Endothelial cell of umbilical vein (primary cell): ENCODE measurements at regions not wholly inside any gene's neighbourhood (a gene's known extent, or its start where the extent isn't known, plus 50 kb on each side); places are given as distances from the start of the nearest gene placed in this dataset.

Experiments
- BruUV-seq: library from RNA; stranded (reverse); fragments of 400-500 nt; replicated peaks from 2 replicates; lab custom pipeline; 2021; lab: Mats Ljungman, UMichigan
- CTCF ChIA-PET: fragments of 300-600, 350-600 bp; sonication (Branson Sonifier 250); formaldehyde crosslinking; loops from one replicate; lab custom pipeline; 2021; ENCODE audit warnings: antibody characterized with exemption, inconsistent platforms; lab: Charles Lee
- POLR2A ChIA-PET: fragments of 300-600, 350-600 bp; sonication (Branson Sonifier 250); formaldehyde crosslinking; loops from one replicate; lab custom pipeline; 2021; ENCODE audit warnings: antibody characterized with exemption, inconsistent platforms; lab: Charles Lee
- DNase-seq: peaks from one replicate; pipeline ENCODE4 v3.0.0-alpha.2; 2011; ENCODE audit warnings: low read depth, low spot score
- FAIRE-seq: peaks from 2 replicates; lab custom pipeline; 2011; peaks lifted over from hg19 to GRCh38; lab: Jason Lieb, UNC
- H2AFZ ChIP-seq: 2 replicates; pipeline ENCODE4 v1.6.0; 2012; ENCODE audit warnings: low read depth, low read length, control low read depth, inconsistent platforms
- H3K27ac ChIP-seq: 2 replicates; pipeline ENCODE4 v1.5.1; 2011; ENCODE audit warnings: low read depth, mild to moderate bottlenecking, control low read depth, low read length, moderate library complexity; ENCODE audit not compliant: insufficient read depth
- H3K27me3 ChIP-seq, 2 experiments: 2 replicates each; pipeline versions ENCODE4 v1.6.0 to v1.6.1; 2011; ENCODE audit warnings: low read length in 2 of 2, mixed read lengths in 1 of 2; ENCODE audit not compliant: control insufficient read depth in 2 of 2, insufficient read depth in 2 of 2
- H3K36me3 ChIP-seq, 2 experiments: 2 replicates in 1 of 2; 3 replicates in 1 of 2; pipeline ENCODE4 v1.5.1; 2011; ENCODE audit warnings: low read length in 2 of 2, mild to moderate bottlenecking in 1 of 2, moderate library complexity in 1 of 2; ENCODE audit not compliant: control insufficient read depth in 2 of 2, insufficient read depth in 2 of 2; ENCODE audit errors: extremely low read depth in 1 of 2
- H3K4me1 ChIP-seq: 3 replicates; pipeline ENCODE4 v1.5.1; 2011; ENCODE audit warnings: mild to moderate bottlenecking, low read length; ENCODE audit not compliant: control insufficient read depth, insufficient read depth; ENCODE audit errors: extremely low read depth
- H3K4me2 ChIP-seq: 2 replicates; pipeline ENCODE4 v1.6.1; 2011; ENCODE audit warnings: low read length, control low read depth, mixed read lengths; ENCODE audit not compliant: insufficient read depth
- H3K4me3 ChIP-seq, 3 experiments: fragments of 200-600 bp in 1 of 3; sonication (generic), shearing (Covaris generic) in 1 of 3; replicated peaks in 1 of 3; 2 replicates each; pipeline ENCODE4 v1.5.1; 2011 to 2016; ENCODE audit warnings: control low read depth in 3 of 3, low read length in 3 of 3, mild to moderate bottlenecking in 2 of 3, inconsistent platforms in 1 of 3, low read depth in 1 of 3, moderate library complexity in 1 of 3; ENCODE audit not compliant: insufficient read depth in 1 of 3
- H3K79me2 ChIP-seq: 2 replicates; pipeline ENCODE4 v1.6.0; 2012; ENCODE audit warnings: low read length, inconsistent platforms; ENCODE audit not compliant: control insufficient read depth, insufficient read depth
- H3K9ac ChIP-seq: replicated peaks from 2 replicates; pipeline ENCODE3; 2011; ENCODE audit warnings: low read length, control low read depth; ENCODE audit not compliant: insufficient read depth; ENCODE audit errors: extremely low read depth
- H3K9me1 ChIP-seq: replicated peaks from 3 replicates; pipeline ENCODE4 v1.6.0; 2011; ENCODE audit warnings: mild to moderate bottlenecking, low read length; ENCODE audit not compliant: control insufficient read depth, insufficient read depth; ENCODE audit errors: extremely low read depth
- H3K9me3 ChIP-seq: replicated peaks from 2 replicates; pipeline ENCODE4 v1.5.1; 2012; ENCODE audit warnings: low read length, inconsistent platforms; ENCODE audit not compliant: control insufficient read depth, insufficient read depth
- H4K20me1 ChIP-seq: replicated peaks from 2 replicates; pipeline ENCODE3; 2011; ENCODE audit warnings: mild to moderate bottlenecking, low read length; ENCODE audit not compliant: control insufficient read depth, insufficient read depth; ENCODE audit errors: extremely low read depth
- EZH2 ChIP-seq: IDR thresholded peaks from 2 replicates; pipeline ENCODE4 v1.6.1; 2012; ENCODE audit warnings: borderline replicate concordance, low read depth, mild to moderate bottlenecking, moderate library complexity, low read length, inconsistent platforms; ENCODE audit not compliant: severe bottlenecking
- FOS ChIP-seq: IDR thresholded peaks from 2 replicates; pipeline ENCODE4 v1.6.1; 2011; ENCODE audit warnings: mild to moderate bottlenecking, low read length, moderate library complexity, borderline replicate concordance; ENCODE audit not compliant: insufficient read depth
- GATA2 ChIP-seq: IDR thresholded peaks from 2 replicates; pipeline ENCODE4 v1.7.0; 2011; ENCODE audit warnings: low read depth, mild to moderate bottlenecking, moderate library complexity, mixed read lengths, low read length; ENCODE audit not compliant: insufficient read length, insufficient read depth
- JUN ChIP-seq: IDR thresholded peaks from 2 replicates; pipeline ENCODE4 v1.6.1; 2011; ENCODE audit warnings: borderline replicate concordance, low read depth; ENCODE audit not compliant: insufficient read length, insufficient read depth
- MYC ChIP-seq: IDR thresholded peaks from one replicate; pipeline ENCODE4 v1.6.1; 2011; ENCODE audit warnings: mild to moderate bottlenecking, low read depth, low read length
- POLR2A ChIP-seq: IDR thresholded peaks from 2 replicates; pipeline ENCODE4 v1.6.1; 2012; ENCODE audit warnings: low read depth, mild to moderate bottlenecking, control low read depth, low read length
- POLR2AphosphoS5 ChIP-seq: IDR thresholded peaks from 2 replicates; pipeline ENCODE4 v1.6.1; 2012; ENCODE audit warnings: low read depth, mild to moderate bottlenecking, control low read depth, low read length, moderate library complexity; ENCODE audit not compliant: insufficient read depth
- dilution Hi-C: fragments of 300-500 bp; cut with MboI; formaldehyde crosslinking; loops from one replicate; pipeline ENCODE4 v1.15.0; 2019; ENCODE audit warnings: low sequenced_read_pairs; ENCODE audit not compliant: extremely low pct_ligation_motif_present
- intact Hi-C: fragments of 100-400 bp; cut with micrococcal nuclease; formaldehyde crosslinking; loops from one replicate; pipeline ENCODE4 v1.10.0; 2022
- TF ChIP-seq, protein P1 (sequence below): IDR thresholded peaks from 2 replicates; pipeline ENCODE4 v1.6.1; 2011; ENCODE audit not compliant: insufficient read depth, insufficient read length
- TF ChIP-seq, protein P2 (sequence below), 2 donors: IDR thresholded peaks; 1 replicate in 1 of 2; 2 replicates in 1 of 2; pipeline ENCODE4 v1.5.1; 2011; ENCODE audit warnings: low read length in 2 of 2, mild to moderate bottlenecking in 2 of 2, moderate library complexity in 2 of 2, control low read depth in 1 of 2, inconsistent platforms in 1 of 2, low read depth in 1 of 2; ENCODE audit not compliant: insufficient read depth in 1 of 2; ENCODE audit errors: extremely low read depth in 1 of 2

DNA sequence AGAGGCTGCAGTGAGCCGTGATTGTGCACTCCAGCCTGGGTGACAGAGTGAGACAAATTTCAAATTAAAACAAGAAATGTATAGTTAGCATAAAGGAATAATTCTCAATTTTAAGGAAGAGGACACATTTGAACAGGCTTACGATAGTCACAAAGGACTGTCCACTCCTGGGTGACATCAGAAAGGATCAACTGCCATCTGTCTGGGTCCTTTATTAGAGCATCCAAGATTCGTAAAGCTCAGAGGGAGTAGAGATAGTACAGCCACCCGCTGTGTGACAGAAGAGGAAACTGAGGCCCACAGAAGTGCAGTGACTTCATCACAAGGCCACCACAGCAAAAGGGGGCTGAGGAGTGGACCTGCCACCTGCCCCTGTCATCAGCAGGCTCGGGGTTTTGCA lies 149.3 kb upstream of the RBPJ start:
- CTCF ChIA-PET: interaction anchor here (1.3 kb wide), 1 partner anchor 15 kb away, joined by 4 read pairs; no protein-coding TSS in a partner anchor
- H3K27ac ChIP-seq: no peak overlapping the region
- no peak for FAIRE-seq
- no peak for DNase-seq
- H3K4me3 ChIP-seq: no peak overlapping the region
- no peak overlapping the region for H3K4me2 ChIP-seq
- H3K9me1 ChIP-seq: no peaks in the 10 kb centered on the region
- H3K9me3 ChIP-seq: no peaks in the 10 kb centered on the region
- no peak for TF ChIP-seq EZH2
- TF ChIP-seq MYC: no peak
- no peak for TF ChIP-seq JUN
- TF ChIP-seq POLR2AphosphoS5: no peak
- TF ChIP-seq, protein P1, sequence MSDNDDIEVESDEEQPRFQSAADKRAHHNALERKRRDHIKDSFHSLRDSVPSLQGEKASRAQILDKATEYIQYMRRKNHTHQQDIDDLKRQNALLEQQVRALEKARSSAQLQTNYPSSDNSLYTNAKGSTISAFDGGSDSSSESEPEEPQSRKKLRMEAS: no peak
- no peak for TF ChIP-seq GATA2
- no peak for TF ChIP-seq FOS
- no peaks in the 10 kb centered on the region for H3K36me3 ChIP-seq
- no peaks in the 10 kb centered on the region for H4K20me1 ChIP-seq
- no peaks in the 10 kb centered on the region for H3K79me2 ChIP-seq
- POLR2A ChIA-PET: no interaction called here
- no TSS peak for BruUV-seq
- intact Hi-C loops (no loop called here), dilution Hi-C loops (no loop called here)
- no peaks in the 10 kb centered on the region for H3K4me1 ChIP-seq
- no peak overlapping the region for H2AFZ ChIP-seq
- H3K9ac ChIP-seq: no peak overlapping the region
- peaks cover 0 to 4% of the 10 kb centered on the region in 2 experiments for H3K27me3 ChIP-seq

DNA sequence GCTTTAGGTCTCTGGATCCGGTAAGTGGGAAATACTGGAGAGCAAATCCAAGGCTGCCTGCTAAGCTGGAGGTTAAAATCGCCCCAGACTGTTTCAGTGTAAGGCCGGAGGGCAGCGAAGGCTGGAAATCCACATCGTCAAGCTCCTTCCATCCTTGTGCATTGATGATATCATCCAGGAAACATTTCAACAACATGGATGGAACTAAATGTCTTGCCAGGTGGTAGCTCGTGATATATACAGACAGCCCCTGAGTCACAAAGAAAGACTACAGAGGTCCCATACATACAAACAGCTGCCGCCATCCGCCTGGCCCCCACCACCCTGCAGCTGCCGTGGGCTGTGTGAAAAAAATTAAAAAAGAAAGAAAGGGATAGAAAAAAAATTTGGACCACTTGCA lies 148.9 kb upstream of the RBPJ start:
- Histone ChIP-seq H3K9ac (no peak overlapping the region), H3K79me2 (no peaks in the 10 kb centered on the region), H2AFZ (no peak overlapping the region), H3K4me2 (no peak overlapping the region), H3K27ac (no peak overlapping the region), H3K27me3 (peaks cover 0 to 4% of the 10 kb centered on the region in 2 experiments), H4K20me1 (no peaks in the 10 kb centered on the region), H3K9me3 (no peaks in the 10 kb centered on the region), H3K4me3 (no peak overlapping the region), H3K9me1 (no peaks in the 10 kb centered on the region), H3K4me1 (no peaks in the 10 kb centered on the region), H3K36me3 (no peaks in the 10 kb centered on the region)
- dilution Hi-C loops: no loop called here
- BruUV-seq: no TSS peak
- intact Hi-C loops: no loop called here
- ChIA-PET POLR2A (no interaction called here), CTCF (interaction anchor here (1.3 kb wide), 1 partner anchor 15 kb away, joined by 4 read pairs; no protein-coding TSS in a partner anchor)
- DNase-seq: no peak
- no peak for TF ChIP-seq POLR2AphosphoS5
- no peak for TF ChIP-seq MYC
- no peak for TF ChIP-seq EZH2
- no peak for TF ChIP-seq GATA2
- no peak for TF ChIP-seq POLR2A
- TF ChIP-seq, protein P1: no peak
- TF ChIP-seq, protein P2, sequence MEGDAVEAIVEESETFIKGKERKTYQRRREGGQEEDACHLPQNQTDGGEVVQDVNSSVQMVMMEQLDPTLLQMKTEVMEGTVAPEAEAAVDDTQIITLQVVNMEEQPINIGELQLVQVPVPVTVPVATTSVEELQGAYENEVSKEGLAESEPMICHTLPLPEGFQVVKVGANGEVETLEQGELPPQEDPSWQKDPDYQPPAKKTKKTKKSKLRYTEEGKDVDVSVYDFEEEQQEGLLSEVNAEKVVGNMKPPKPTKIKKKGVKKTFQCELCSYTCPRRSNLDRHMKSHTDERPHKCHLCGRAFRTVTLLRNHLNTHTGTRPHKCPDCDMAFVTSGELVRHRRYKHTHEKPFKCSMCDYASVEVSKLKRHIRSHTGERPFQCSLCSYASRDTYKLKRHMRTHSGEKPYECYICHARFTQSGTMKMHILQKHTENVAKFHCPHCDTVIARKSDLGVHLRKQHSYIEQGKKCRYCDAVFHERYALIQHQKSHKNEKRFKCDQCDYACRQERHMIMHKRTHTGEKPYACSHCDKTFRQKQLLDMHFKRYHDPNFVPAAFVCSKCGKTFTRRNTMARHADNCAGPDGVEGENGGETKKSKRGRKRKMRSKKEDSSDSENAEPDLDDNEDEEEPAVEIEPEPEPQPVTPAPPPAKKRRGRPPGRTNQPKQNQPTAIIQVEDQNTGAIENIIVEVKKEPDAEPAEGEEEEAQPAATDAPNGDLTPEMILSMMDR (IDR thresholded peaks at IDR 0.05; ENCODE audit: extremely low read depth in 1 of 2, insufficient read depth in 1 of 2, low read depth in 1 of 2, low read length in 2 of 2): no peak
- TF ChIP-seq FOS: no peak
- no peak for TF ChIP-seq JUN
- FAIRE-seq: no peak
